ENCODE measurements at regions not wholly inside any gene's neighbourhood (a gene's known extent, or its start where the extent isn't known, plus 50 kb on each side); places are given as distances from the start of the nearest gene placed in this dataset.

DNA sequence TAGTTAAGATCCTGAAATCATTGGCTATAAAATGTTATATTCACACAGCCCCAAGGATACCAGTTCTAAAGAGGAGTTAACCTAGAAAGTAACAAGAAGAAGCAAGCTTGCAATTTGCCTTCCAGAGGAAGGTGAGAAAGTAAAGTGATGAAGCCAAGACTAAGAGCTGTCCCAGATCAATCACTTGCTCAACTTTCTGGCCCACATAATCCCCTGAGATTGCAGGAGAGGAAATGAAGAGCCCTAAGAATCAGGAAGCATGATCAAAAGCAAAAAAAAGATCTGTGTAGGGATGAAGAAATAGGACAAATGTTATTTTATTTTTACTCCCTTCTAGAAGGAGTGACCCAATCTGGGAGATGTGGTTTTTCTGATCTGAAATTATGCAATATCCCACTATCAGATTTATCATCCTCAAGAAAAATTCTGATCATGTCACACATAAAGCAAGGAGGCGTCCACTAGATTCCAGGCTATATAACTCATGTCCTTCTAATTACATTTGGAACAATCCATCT lies 180.3 kb upstream of the GUCY1A2 start:
- Histone ChIP-seq H3K9me3 (ENCODE audit: control insufficient read depth in 1 of 2, insufficient read depth in 1 of 2, low read depth in 1 of 2, low read length in 2 of 2) (no peaks in the 10 kb centered on the region), H3K4me2 (ENCODE audit: low read length) (no peak overlapping the region), H3K36me3 (ENCODE audit: control insufficient read depth in 1 of 2, insufficient read depth in 2 of 2, low read length in 2 of 2) (no peaks in the 10 kb centered on the region), H3K27me3 (ENCODE audit: insufficient read depth, low read length) (no peaks in the 10 kb centered on the region), H2AFZ (ENCODE audit: low read depth, low read length, poor library complexity, severe bottlenecking) (no peak overlapping the region), H3K79me2 (ENCODE audit: insufficient read depth, low read length) (no peaks in the 10 kb centered on the region), H4K20me1 (ENCODE audit: insufficient read depth) (no peaks in the 10 kb centered on the region), H3K27ac (ENCODE audit: low read depth, low read length) (no peak overlapping the region), H3K9me2 (ENCODE audit: insufficient read depth) (no peaks in the 10 kb centered on the region), H3K4me1 (ENCODE audit: control insufficient read depth in 1 of 2, insufficient read depth in 2 of 2, low read length in 2 of 2) (no peaks in the 10 kb centered on the region), H3K9ac (ENCODE audit: low read length) (no peak overlapping the region), H3K4me3 (replicated peaks in 1 of 2; ENCODE audit: low read depth in 1 of 2, low read length in 2 of 2) (no peak overlapping the region)
- ChIA-PET RAD21 (ENCODE audit: low non-redundant PET in 1 of 2, low total read pairs in 2 of 2, uncharacterized antibody in 2 of 2, unreplicated experiment in 2 of 2) (no interaction called here), CTCF (no interaction called here), POLR2A (no interaction called here)
- DNase-seq (ENCODE audit: low read depth, low spot score), result no peak
- TF ChIP-seq ELF1 (IDR thresholded peaks at IDR 0.05; ENCODE audit: borderline replicate concordance, low read depth), result no peak
- TF ChIP-seq CBX3 (IDR thresholded peaks at IDR 0.05; ENCODE audit: low read depth), result no peak
- no peak for TF ChIP-seq EZH2 (IDR thresholded peaks at IDR 0.05)
- no peak for TF ChIP-seq SRF (IDR thresholded peaks at IDR 0.05; ENCODE audit: low read depth)
- TF ChIP-seq EZH2phosphoT487 (IDR thresholded peaks at IDR 0.05; ENCODE audit: borderline replicate concordance), result no peak
- TF ChIP-seq FOSL1 (IDR thresholded peaks at IDR 0.05; ENCODE audit: low read depth), result no peak
- no peak for TF ChIP-seq YY1 (IDR thresholded peaks at IDR 0.05; ENCODE audit: extremely low read depth, insufficient replicate concordance, low read depth, low read length)
- TF ChIP-seq POLR2A (IDR thresholded peaks at IDR 0.05; ENCODE audit: borderline replicate concordance, extremely low read depth, insufficient read depth, insufficient read length), result no peak
- TF ChIP-seq, protein P1, sequence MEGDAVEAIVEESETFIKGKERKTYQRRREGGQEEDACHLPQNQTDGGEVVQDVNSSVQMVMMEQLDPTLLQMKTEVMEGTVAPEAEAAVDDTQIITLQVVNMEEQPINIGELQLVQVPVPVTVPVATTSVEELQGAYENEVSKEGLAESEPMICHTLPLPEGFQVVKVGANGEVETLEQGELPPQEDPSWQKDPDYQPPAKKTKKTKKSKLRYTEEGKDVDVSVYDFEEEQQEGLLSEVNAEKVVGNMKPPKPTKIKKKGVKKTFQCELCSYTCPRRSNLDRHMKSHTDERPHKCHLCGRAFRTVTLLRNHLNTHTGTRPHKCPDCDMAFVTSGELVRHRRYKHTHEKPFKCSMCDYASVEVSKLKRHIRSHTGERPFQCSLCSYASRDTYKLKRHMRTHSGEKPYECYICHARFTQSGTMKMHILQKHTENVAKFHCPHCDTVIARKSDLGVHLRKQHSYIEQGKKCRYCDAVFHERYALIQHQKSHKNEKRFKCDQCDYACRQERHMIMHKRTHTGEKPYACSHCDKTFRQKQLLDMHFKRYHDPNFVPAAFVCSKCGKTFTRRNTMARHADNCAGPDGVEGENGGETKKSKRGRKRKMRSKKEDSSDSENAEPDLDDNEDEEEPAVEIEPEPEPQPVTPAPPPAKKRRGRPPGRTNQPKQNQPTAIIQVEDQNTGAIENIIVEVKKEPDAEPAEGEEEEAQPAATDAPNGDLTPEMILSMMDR (IDR thresholded peaks at IDR 0.05 in 2 of 3, conservative IDR thresholded peaks at IDR 0.05 in 1 of 3; ENCODE audit: borderline replicate concordance in 1 of 3, insufficient read depth in 1 of 3, low read depth in 2 of 3, low read length in 2 of 3), result no peak
- TF ChIP-seq EGR1 (IDR thresholded peaks at IDR 0.05; ENCODE audit: low read depth), result no peak
- TF ChIP-seq SP1 (IDR thresholded peaks at IDR 0.05; ENCODE audit: low read depth), result no peak
- TF ChIP-seq, protein P2, sequence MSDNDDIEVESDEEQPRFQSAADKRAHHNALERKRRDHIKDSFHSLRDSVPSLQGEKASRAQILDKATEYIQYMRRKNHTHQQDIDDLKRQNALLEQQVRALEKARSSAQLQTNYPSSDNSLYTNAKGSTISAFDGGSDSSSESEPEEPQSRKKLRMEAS (IDR thresholded peaks at IDR 0.05), result no peak
- TF ChIP-seq, protein P3, sequence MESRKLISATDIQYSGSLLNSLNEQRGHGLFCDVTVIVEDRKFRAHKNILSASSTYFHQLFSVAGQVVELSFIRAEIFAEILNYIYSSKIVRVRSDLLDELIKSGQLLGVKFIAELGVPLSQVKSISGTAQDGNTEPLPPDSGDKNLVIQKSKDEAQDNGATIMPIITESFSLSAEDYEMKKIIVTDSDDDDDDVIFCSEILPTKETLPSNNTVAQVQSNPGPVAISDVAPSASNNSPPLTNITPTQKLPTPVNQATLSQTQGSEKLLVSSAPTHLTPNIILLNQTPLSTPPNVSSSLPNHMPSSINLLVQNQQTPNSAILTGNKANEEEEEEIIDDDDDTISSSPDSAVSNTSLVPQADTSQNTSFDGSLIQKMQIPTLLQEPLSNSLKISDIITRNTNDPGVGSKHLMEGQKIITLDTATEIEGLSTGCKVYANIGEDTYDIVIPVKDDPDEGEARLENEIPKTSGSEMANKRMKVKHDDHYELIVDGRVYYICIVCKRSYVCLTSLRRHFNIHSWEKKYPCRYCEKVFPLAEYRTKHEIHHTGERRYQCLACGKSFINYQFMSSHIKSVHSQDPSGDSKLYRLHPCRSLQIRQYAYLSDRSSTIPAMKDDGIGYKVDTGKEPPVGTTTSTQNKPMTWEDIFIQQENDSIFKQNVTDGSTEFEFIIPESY (IDR thresholded peaks at IDR 0.05; ENCODE audit: extremely low read depth, insufficient replicate concordance, low read length), result no peak
- no peak for TF ChIP-seq ZNF274 (IDR thresholded peaks at IDR 0.05; ENCODE audit: low read depth, low read length)
- TF ChIP-seq TCF7L2 (IDR thresholded peaks at IDR 0.05; ENCODE audit: borderline replicate concordance, extremely low read depth, insufficient read depth, insufficient read length), result no peak
- no peak for TF ChIP-seq CEBPB (IDR thresholded peaks at IDR 0.05; ENCODE audit: low read depth)
- no peak for TF ChIP-seq POLR2AphosphoS5 (IDR thresholded peaks at IDR 0.05; ENCODE audit: low read depth, low read length)
- TF ChIP-seq, protein P4, sequence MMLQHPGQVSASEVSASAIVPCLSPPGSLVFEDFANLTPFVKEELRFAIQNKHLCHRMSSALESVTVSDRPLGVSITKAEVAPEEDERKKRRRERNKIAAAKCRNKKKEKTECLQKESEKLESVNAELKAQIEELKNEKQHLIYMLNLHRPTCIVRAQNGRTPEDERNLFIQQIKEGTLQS (IDR thresholded peaks at IDR 0.05), result no peak
- no peak for TF ChIP-seq RAD21 (IDR thresholded peaks at IDR 0.05; ENCODE audit: low read depth)
- ATAC-seq, result no peak
- intact Hi-C loops (cut with micrococcal nuclease), result no loop called here
- no TSS peak for BruUV-seq (replicated peaks)
